GM23248 (cell line): ENCODE measurements at regions not wholly inside any gene's neighbourhood (a gene's known extent, or its start where the extent isn't known, plus 50 kb on each side); places are given as distances from the start of the nearest gene placed in this dataset.

Experiments used
- DNase-seq: peaks from one replicate; pipeline ENCODE4 v3.0.0-alpha.2; 2015
- H2AFZ ChIP-seq: fragments of 200-600 bp; sonication (generic); 2 replicates; pipeline ENCODE4 v1.6.1; 2016; ENCODE audit warnings: antibody characterized with exemption
- H3F3A ChIP-seq: fragments of 200-600 bp; sonication (generic); 2 replicates; pipeline ENCODE4 v1.6.1; 2016; ENCODE audit warnings: mild to moderate bottlenecking, antibody characterized with exemption, mixed run types; ENCODE audit not compliant: insufficient read depth
- H3K27ac ChIP-seq: fragments of 200-600 bp; sonication (generic); 2 replicates; pipeline ENCODE4 v1.5.1; 2016; ENCODE audit warnings: mild to moderate bottlenecking
- H3K27me3 ChIP-seq: fragments of 200-600 bp; sonication (generic); replicated peaks from 2 replicates; pipeline ENCODE4 v1.6.1; 2016; ENCODE audit warnings: mild to moderate bottlenecking; ENCODE audit not compliant: insufficient read depth
- H3K36me3 ChIP-seq: fragments of 200-600 bp; sonication (generic); 2 replicates; pipeline ENCODE4 v1.6.1; 2016; ENCODE audit warnings: low read depth, mild to moderate bottlenecking
- H3K4me1 ChIP-seq: fragments of 200-600 bp; sonication (generic); 2 replicates; pipeline ENCODE4 v1.6.1; 2016; ENCODE audit warnings: mild to moderate bottlenecking; ENCODE audit not compliant: insufficient read depth
- H3K4me2 ChIP-seq: fragments of 200-600 bp; sonication (generic); one replicate; pipeline ENCODE4 v1.6.1; 2016; ENCODE audit warnings: mild to moderate bottlenecking; ENCODE audit not compliant: unreplicated experiment
- H3K4me3 ChIP-seq: fragments of 200-600 bp; sonication (generic); 2 replicates; pipeline ENCODE4 v1.5.1; 2016; ENCODE audit warnings: mild to moderate bottlenecking
- H3K79me2 ChIP-seq: fragments of 200-600 bp; sonication (generic); 2 replicates; pipeline ENCODE4 v1.6.1; 2016; ENCODE audit warnings: mild to moderate bottlenecking; ENCODE audit not compliant: insufficient read depth
- H3K9ac ChIP-seq: fragments of 200-600 bp; sonication (generic); 2 replicates; pipeline ENCODE4 v1.6.1; 2016; ENCODE audit warnings: mild to moderate bottlenecking
- H3K9me2 ChIP-seq: fragments of 200-600 bp; sonication (generic); 2 replicates; pipeline ENCODE4 v1.6.1; 2016; ENCODE audit warnings: mixed run types, mild to moderate bottlenecking, moderate library complexity; ENCODE audit not compliant: insufficient read depth
- H3K9me3 ChIP-seq: fragments of 200-600 bp; sonication (generic); one replicate; pipeline ENCODE4 v1.6.1; 2017; ENCODE audit warnings: low read depth
- H4K20me1 ChIP-seq: fragments of 200-600 bp; sonication (generic); 2 replicates; pipeline ENCODE4 v1.6.0; 2016; ENCODE audit not compliant: insufficient read depth
- EZH2 ChIP-seq: fragments of 200-600 bp; sonication (generic); IDR thresholded peaks from 2 replicates; pipeline ENCODE4 v1.6.1; 2018; ENCODE audit warnings: antibody characterized with exemption, mild to moderate bottlenecking; ENCODE audit not compliant: insufficient read depth, poor library complexity, severe bottlenecking
- EZH2phosphoT487 ChIP-seq: fragments of 200-600 bp; sonication (generic); IDR thresholded peaks from 2 replicates; pipeline ENCODE4 v1.6.1; 2018; ENCODE audit warnings: antibody characterized with exemption, moderate library complexity, mild to moderate bottlenecking, low read depth; ENCODE audit not compliant: insufficient read depth
- WGBS, 2 experiments: methylation state at CpG; one replicate each; pipeline ENCODE4 v1.1.6; 2015 to 2017; ENCODE audit warnings: low lambda C conversion rate in 2 of 2, low coverage in 1 of 2; ENCODE audit errors: missing lambda C conversion rate in 2 of 2; 5-methylcytosine and 5-hydroxymethylcytosine counted together
- in situ Hi-C: fragments of 300-500 bp; cut with MboI; formaldehyde crosslinking; loops from 2 replicates; pipeline ENCODE4 v1.15.0; 2020

GRCh38 chr6:137950581-137950980 lies 83.5 kb downstream of the TNFAIP3 start:
- no peaks in the 10 kb centered on the region for H3K9me2 ChIP-seq
- no peak overlapping the region for H2AFZ ChIP-seq
- no peaks in the 10 kb centered on the region for H3K79me2 ChIP-seq
- no peak for DNase-seq
- H3K27ac ChIP-seq = no peak overlapping the region
- H3K9me3 ChIP-seq = no peaks in the 10 kb centered on the region
- H3K4me3 ChIP-seq = no peak overlapping the region
- in situ Hi-C loops = no loop called here
- H3K4me1 ChIP-seq = no peaks in the 10 kb centered on the region
- H3K27me3 ChIP-seq = no peaks in the 10 kb centered on the region
- H3F3A ChIP-seq = no peaks in the 10 kb centered on the region
- H4K20me1 ChIP-seq = no peaks in the 10 kb centered on the region
- no peak overlapping the region for H3K4me2 ChIP-seq
- no peaks in the 10 kb centered on the region for H3K36me3 ChIP-seq
- H3K9ac ChIP-seq = no peak overlapping the region
- TF ChIP-seq EZH2 (no peak), EZH2phosphoT487 (no peak)
- 78 to 84% methylated on average over 7 of the region's 7 CpGs for WGBS, 2 experiments

GRCh38 chr6:137951064-137951597 lies 84.1 kb downstream of the TNFAIP3 start:
- Histone ChIP-seq H3F3A (no peaks in the 10 kb centered on the region), H3K27me3 (no peaks in the 10 kb centered on the region), H3K79me2 (no peaks in the 10 kb centered on the region), H2AFZ (no peak overlapping the region), H3K9me3 (no peaks in the 10 kb centered on the region), H3K9ac (no peak overlapping the region), H3K9me2 (no peaks in the 10 kb centered on the region), H3K27ac (no peak overlapping the region), H3K4me1 (no peaks in the 10 kb centered on the region), H4K20me1 (no peaks in the 10 kb centered on the region), H3K4me2 (no peak overlapping the region), H3K4me3 (no peak overlapping the region), H3K36me3 (no peaks in the 10 kb centered on the region)
- in situ Hi-C loops = no loop called here
- no peak for DNase-seq
- no peak for TF ChIP-seq EZH2phosphoT487
- no peak for TF ChIP-seq EZH2
- WGBS, 2 experiments = 67 to 68% methylated on average over 3 of the region's 3 CpGs

- Histone ChIP-seq H4K20me1 (no peaks in the 10 kb centered on the region), H2AFZ (no peak overlapping the region), H3K9me2 (no peaks in the 10 kb centered on the region), H3K79me2 (no peaks in the 10 kb centered on the region), H3F3A (no peaks in the 10 kb centered on the region), H3K9ac (no peak overlapping the region), H3K9me3 (no peaks in the 10 kb centered on the region), H3K4me1 (peaks cover 7% of the 10 kb centered on the region; the same call in 1 of the 2 replicates), H3K27me3 (no peaks in the 10 kb centered on the region), H3K36me3 (no peaks in the 10 kb centered on the region), H3K4me3 (no peak overlapping the region), H3K4me2 (no peak overlapping the region), H3K27ac (no peak overlapping the region)
- TF ChIP-seq EZH2 (no peak), EZH2phosphoT487 (no peak)
- 64 to 76% methylated on average over 2 of the region's 2 CpGs for WGBS, 2 experiments
- no peak for DNase-seq
- in situ Hi-C loops = no loop called here
Observed at GRCh38 chr6:137952247-137952646, 85.2 kb downstream of the TNFAIP3 start.

GRCh38 chr6:137953761-137954160 lies 86.7 kb downstream of the TNFAIP3 start:
- no peak for DNase-seq

GRCh38 chr6:137954253-137954652 lies 87.2 kb downstream of the TNFAIP3 start:
- H3K36me3 ChIP-seq = no peaks in the 10 kb centered on the region
- no peaks in the 10 kb centered on the region for H3K9me3 ChIP-seq
- no peak overlapping the region for H3K27ac ChIP-seq
- H4K20me1 ChIP-seq = no peaks in the 10 kb centered on the region
- no peaks in the 10 kb centered on the region for H3K27me3 ChIP-seq
- no peaks in the 10 kb centered on the region for H3K79me2 ChIP-seq
- H3K4me2 ChIP-seq = no peak overlapping the region
- no peaks in the 10 kb centered on the region for H3F3A ChIP-seq
- no peak for DNase-seq
- 83 to 88% methylated on average over 2 of the region's 2 CpGs for WGBS, 2 experiments
- H3K9me2 ChIP-seq = no peaks in the 10 kb centered on the region
- no peak overlapping the region for H2AFZ ChIP-seq
- H3K4me3 ChIP-seq = no peak overlapping the region
- TF ChIP-seq EZH2phosphoT487 (no peak), EZH2 (no peak)
- in situ Hi-C loops = no loop called here
- H3K9ac ChIP-seq = no peak overlapping the region
- H3K4me1 ChIP-seq = peaks cover 7% of the 10 kb centered on the region; the same call in 1 of the 2 replicates

More at GRCh38 chr6:137953761-137954160, 86.7 kb downstream of the TNFAIP3 start:
- Histone ChIP-seq H3K27me3 (no peaks in the 10 kb centered on the region), H3K27ac (no peak overlapping the region), H3K36me3 (no peaks in the 10 kb centered on the region), H3F3A (no peaks in the 10 kb centered on the region), H4K20me1 (no peaks in the 10 kb centered on the region), H3K4me3 (no peak overlapping the region), H3K9ac (no peak overlapping the region), H3K9me3 (no peaks in the 10 kb centered on the region), H2AFZ (no peak overlapping the region), H3K9me2 (no peaks in the 10 kb centered on the region), H3K4me1 (peaks cover 7% of the 10 kb centered on the region; the same call in 1 of the 2 replicates), H3K4me2 (no peak overlapping the region), H3K79me2 (no peaks in the 10 kb centered on the region)
- no peak for TF ChIP-seq EZH2phosphoT487
- 88% methylated on average over 1 of the region's 1 CpG for WGBS, 2 experiments
- in situ Hi-C loops = no loop called here
